ENCODE measurements at regions not wholly inside any gene's neighbourhood (a gene's known extent, or its start where the extent isn't known, plus 50 kb on each side); places are given as distances from the start of the nearest gene placed in this dataset.

- TF ChIP-seq CTCF (optimal IDR thresholded peaks at IDR 0.05 in 1 of 3, IDR thresholded peaks at IDR 0.05 in 1 of 3, conservative IDR thresholded peaks at IDR 0.05 in 1 of 3; ENCODE audit: extremely low read depth in 1 of 3, insufficient read depth in 2 of 3, low read length in 3 of 3) (peak in 2 of 3 experiments; percentile 20 to 25), EZH2 (IDR thresholded peaks at IDR 0.05; ENCODE audit: low read length) (no peak)
These were observed 170.7 kb upstream of the PUDP start for GRCh38 chrX:7318661-7319060.

Measured in keratinocyte (primary cell).